ENCODE measurements at regions not wholly inside any gene's neighbourhood (a gene's known extent, or its start where the extent isn't known, plus 50 kb on each side); places are given as distances from the start of the nearest gene placed in this dataset.

DNA sequence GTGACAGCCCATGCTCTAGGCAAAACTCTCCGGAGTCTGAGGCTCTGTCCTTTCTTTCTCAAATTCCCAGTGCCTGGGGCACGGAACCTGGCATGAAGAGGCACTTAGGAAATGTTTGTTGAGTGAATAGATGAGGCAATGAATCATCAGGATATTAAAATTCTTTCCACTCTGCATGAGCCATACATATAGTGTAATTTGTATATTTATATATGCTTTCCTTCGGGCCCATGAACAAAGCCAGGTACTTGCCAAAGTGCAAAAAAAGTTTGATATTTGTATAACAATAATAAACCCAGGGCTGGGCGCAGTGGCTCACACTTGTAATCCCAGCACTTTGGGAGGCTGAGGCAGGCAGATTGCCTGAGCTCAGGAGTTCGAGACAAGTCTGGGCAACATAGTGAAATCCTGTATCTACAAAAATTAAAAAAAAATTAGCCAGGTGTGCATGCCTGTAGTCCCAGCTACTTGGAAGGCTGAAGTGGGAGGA lies 212.3 kb upstream of the ZNF217 start:
- TF ChIP-seq, protein P1, sequence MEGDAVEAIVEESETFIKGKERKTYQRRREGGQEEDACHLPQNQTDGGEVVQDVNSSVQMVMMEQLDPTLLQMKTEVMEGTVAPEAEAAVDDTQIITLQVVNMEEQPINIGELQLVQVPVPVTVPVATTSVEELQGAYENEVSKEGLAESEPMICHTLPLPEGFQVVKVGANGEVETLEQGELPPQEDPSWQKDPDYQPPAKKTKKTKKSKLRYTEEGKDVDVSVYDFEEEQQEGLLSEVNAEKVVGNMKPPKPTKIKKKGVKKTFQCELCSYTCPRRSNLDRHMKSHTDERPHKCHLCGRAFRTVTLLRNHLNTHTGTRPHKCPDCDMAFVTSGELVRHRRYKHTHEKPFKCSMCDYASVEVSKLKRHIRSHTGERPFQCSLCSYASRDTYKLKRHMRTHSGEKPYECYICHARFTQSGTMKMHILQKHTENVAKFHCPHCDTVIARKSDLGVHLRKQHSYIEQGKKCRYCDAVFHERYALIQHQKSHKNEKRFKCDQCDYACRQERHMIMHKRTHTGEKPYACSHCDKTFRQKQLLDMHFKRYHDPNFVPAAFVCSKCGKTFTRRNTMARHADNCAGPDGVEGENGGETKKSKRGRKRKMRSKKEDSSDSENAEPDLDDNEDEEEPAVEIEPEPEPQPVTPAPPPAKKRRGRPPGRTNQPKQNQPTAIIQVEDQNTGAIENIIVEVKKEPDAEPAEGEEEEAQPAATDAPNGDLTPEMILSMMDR (IDR thresholded peaks at IDR 0.05), result no peak
- no peak for TF ChIP-seq POLR2A (IDR thresholded peaks at IDR 0.05)

All from right lobe of liver (tissue), 4 donors.